ENCODE measurements at regions not wholly inside any gene's neighbourhood (a gene's known extent, or its start where the extent isn't known, plus 50 kb on each side); places are given as distances from the start of the nearest gene placed in this dataset.

- peak; percentile 49 for TF ChIP-seq CTCF (conservative IDR thresholded peaks at IDR 0.05; ENCODE audit: low read depth, low read length)
- DNase-seq (ENCODE audit: low read depth) = no peak
- H3K4me3 ChIP-seq (ENCODE audit: low read depth, low read length) = peak overlapping the region; percentile 41
These were observed 55.3 kb upstream of the LAPTM4A start for GRCh38 chr2:20106746-20107145.

GRCh38 chr2:20104900-20105545 lies 53.6 kb upstream of the LAPTM4A start:
- no peak for TF ChIP-seq CTCF (conservative IDR thresholded peaks at IDR 0.05; ENCODE audit: low read depth, low read length)
- no peak overlapping the region for H3K4me3 ChIP-seq (ENCODE audit: low read depth, low read length)
- DNase-seq (ENCODE audit: low read depth) = no peak

GRCh38 chr2:20103530-20103929 lies 52.1 kb upstream of the LAPTM4A start:
- peak; percentile 56 for TF ChIP-seq CTCF (conservative IDR thresholded peaks at IDR 0.05; ENCODE audit: low read depth, low read length)
- DNase-seq (ENCODE audit: low read depth) = no peak

More at GRCh38 chr2:20103530-20103929, 52.1 kb upstream of the LAPTM4A start:
- H3K4me3 ChIP-seq (ENCODE audit: low read depth, low read length) = no peak overlapping the region

All from epithelial cell of proximal tubule (primary cell).